ENCODE measurements at regions not wholly inside any gene's neighbourhood (a gene's known extent, or its start where the extent isn't known, plus 50 kb on each side); places are given as distances from the start of the nearest gene placed in this dataset.

DNA sequence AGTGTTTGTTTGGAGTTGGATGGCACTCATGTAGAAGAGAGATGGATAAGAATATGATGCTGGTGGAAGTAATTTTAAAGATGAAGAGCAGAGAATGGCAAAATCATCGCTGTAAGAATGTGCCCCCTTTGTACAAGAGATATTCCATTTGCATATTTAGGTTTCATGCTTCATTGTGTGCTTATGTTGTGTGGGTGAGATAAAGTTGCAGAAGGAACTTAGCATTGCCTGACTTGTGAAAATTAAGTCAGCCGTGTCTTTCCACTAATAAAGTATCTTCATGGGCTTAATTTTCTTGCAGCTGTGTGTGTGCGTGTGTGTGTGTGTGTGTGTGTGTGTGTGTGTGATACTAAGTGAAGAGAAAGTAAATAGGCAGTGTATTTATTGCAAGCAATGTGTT, 381.9 kb downstream of the OTUD1 start:
- DNase-seq, result no peak
- TF ChIP-seq POLR2AphosphoS5 (IDR thresholded peaks at IDR 0.05) (no peak), POLR2A (IDR thresholded peaks at IDR 0.05) (no peak), EP300 (IDR thresholded peaks at IDR 0.05) (no peak)
- TF ChIP-seq, protein P1, sequence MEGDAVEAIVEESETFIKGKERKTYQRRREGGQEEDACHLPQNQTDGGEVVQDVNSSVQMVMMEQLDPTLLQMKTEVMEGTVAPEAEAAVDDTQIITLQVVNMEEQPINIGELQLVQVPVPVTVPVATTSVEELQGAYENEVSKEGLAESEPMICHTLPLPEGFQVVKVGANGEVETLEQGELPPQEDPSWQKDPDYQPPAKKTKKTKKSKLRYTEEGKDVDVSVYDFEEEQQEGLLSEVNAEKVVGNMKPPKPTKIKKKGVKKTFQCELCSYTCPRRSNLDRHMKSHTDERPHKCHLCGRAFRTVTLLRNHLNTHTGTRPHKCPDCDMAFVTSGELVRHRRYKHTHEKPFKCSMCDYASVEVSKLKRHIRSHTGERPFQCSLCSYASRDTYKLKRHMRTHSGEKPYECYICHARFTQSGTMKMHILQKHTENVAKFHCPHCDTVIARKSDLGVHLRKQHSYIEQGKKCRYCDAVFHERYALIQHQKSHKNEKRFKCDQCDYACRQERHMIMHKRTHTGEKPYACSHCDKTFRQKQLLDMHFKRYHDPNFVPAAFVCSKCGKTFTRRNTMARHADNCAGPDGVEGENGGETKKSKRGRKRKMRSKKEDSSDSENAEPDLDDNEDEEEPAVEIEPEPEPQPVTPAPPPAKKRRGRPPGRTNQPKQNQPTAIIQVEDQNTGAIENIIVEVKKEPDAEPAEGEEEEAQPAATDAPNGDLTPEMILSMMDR (IDR thresholded peaks at IDR 0.05), result no peak
- no peaks in the 10 kb centered on the region for H3K4me1 ChIP-seq
- no peak overlapping the region for H3K4me3 ChIP-seq
- no peaks in the 10 kb centered on the region for H3K27me3 ChIP-seq
- no peaks in the 10 kb centered on the region for H3K9me3 ChIP-seq
- H3K27ac ChIP-seq, result no peak overlapping the region
- intact Hi-C loops (cut with DNase I; ENCODE audit: low total_unique reads), result no loop called here
- WGBS, 5 donors, result 65 to 86% (median 76%) methylated on average over 3 of the region's 3 CpGs
- no peaks in the 10 kb centered on the region for H3K36me3 ChIP-seq

DNA sequence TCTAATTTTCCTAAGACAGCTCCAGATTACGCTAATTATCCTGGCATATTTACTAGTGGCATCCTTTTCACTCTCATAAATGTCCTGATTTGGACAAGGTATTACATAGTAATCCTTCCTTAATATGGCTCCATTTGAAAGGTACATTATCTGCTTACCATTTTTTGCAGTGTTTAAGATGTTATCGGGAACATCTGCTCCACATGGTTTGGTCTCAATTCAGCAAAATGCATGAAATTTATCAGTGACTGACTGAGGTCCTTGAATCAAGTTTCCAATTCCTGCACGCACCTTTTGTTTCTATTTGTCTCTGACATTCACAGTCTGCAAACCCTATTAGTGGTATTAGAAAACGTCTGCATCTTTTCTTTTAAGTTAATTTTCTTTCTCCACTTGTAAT, 384.1 kb upstream of the KIAA1217 start:
- no peaks in the 10 kb centered on the region for H3K9me3 ChIP-seq
- H3K4me3 ChIP-seq, result no peak overlapping the region
- TF ChIP-seq POLR2A (IDR thresholded peaks at IDR 0.05) (no peak), POLR2AphosphoS5 (IDR thresholded peaks at IDR 0.05) (no peak), EP300 (IDR thresholded peaks at IDR 0.05) (no peak)
- TF ChIP-seq, protein P1 (IDR thresholded peaks at IDR 0.05), result no peak
- H3K27me3 ChIP-seq, result no peaks in the 10 kb centered on the region
- no peaks in the 10 kb centered on the region for H3K36me3 ChIP-seq
- no peak overlapping the region for H3K27ac ChIP-seq
- 68 to 82% (median 72%) methylated on average over 4 of the region's 4 CpGs for WGBS, 5 donors
- peaks cover 0 to 4% (median 1%) of the 10 kb centered on the region in 4 donors for H3K4me1 ChIP-seq
- DNase-seq, result no peak
- intact Hi-C loops (cut with DNase I; ENCODE audit: low total_unique reads), result no loop called here

DNA sequence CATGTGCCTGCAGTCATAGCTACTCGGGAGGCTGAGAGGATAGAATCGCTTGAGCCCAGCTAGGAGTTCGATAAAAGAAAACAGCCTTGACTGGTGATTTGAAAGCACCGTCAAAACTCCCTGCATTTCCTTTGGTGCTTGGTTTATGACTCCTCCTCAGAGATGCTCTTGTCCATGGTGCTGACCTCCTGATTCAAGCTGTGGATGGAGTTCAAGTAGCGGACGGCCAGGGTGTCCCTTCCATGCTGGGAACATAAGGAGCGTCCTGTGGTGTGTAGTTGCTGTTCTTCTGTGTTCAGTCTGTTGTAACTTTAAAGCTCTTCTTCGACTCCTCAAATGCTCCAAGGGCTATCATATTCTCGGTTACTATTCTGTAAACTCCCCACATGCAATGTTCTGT, 382.5 kb upstream of the KIAA1217 start:
- no peak overlapping the region for H3K27ac ChIP-seq
- 26 to 36% (median 31%) methylated on average over 9 of the region's 9 CpGs for WGBS, 5 donors
- peak in 1 of 2 donors; percentile 77 for DNase-seq
- H3K9me3 ChIP-seq, result no peaks in the 10 kb centered on the region
- H3K4me1 ChIP-seq, result peaks cover 0 to 12% (median 2%) of the 10 kb centered on the region in 4 donors
- H3K27me3 ChIP-seq, result no peaks in the 10 kb centered on the region
- H3K4me3 ChIP-seq, result no peak overlapping the region
- no peaks in the 10 kb centered on the region for H3K36me3 ChIP-seq
- TF ChIP-seq POLR2A (IDR thresholded peaks at IDR 0.05) (no peak), EP300 (IDR thresholded peaks at IDR 0.05) (no peak), POLR2AphosphoS5 (IDR thresholded peaks at IDR 0.05) (no peak)
- TF ChIP-seq, protein P1 (IDR thresholded peaks at IDR 0.05), result no peak
- intact Hi-C loops (cut with DNase I; ENCODE audit: low total_unique reads), result no loop called here

DNA sequence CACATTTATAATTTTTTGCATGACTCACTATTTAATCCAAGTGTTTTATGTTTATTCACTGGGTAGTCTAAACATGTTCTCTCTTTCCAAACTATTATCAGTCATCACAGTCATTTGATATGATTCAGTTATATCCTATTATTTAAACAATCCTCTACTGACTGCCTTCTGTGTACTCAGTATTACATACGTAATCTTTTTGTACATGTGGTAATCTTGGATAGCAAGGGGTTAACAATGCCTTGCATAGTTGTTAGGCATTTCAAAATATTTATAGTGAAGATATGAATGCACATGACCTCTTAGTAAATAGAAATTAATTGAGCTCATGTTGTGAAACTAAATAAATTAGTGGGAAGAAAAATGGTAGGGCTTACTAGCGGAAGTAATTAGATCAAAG, 379.4 kb upstream of the KIAA1217 start:
- 16 to 32% (median 27%) methylated on average over 2 of the region's 2 CpGs for WGBS, 5 donors
- no peaks in the 10 kb centered on the region for H3K9me3 ChIP-seq
- intact Hi-C loops (cut with DNase I; ENCODE audit: low total_unique reads), result no loop called here

More for the DNA sequence above, 379.4 kb upstream of the KIAA1217 start:
- DNase-seq, result peak in 1 of 2 donors; percentile 41
- Histone ChIP-seq H3K36me3 (no peaks in the 10 kb centered on the region), H3K4me1 (peaks cover 0 to 14% (median 3%) of the 10 kb centered on the region in 4 donors), H3K27ac (no peak overlapping the region), H3K4me3 (no peak overlapping the region), H3K27me3 (no peaks in the 10 kb centered on the region)
- TF ChIP-seq POLR2AphosphoS5 (IDR thresholded peaks at IDR 0.05), result no peak
- TF ChIP-seq POLR2A (IDR thresholded peaks at IDR 0.05), result no peak
- TF ChIP-seq, protein P1 (IDR thresholded peaks at IDR 0.05), result no peak
- no peak for TF ChIP-seq EP300 (IDR thresholded peaks at IDR 0.05)
